T-helper 1 cell treated with Interleukin-12 subunit alpha and Interleukin-12 subunit beta and Interleukin-4 antibody, amounts not matched to agents 30 ng/mL and 1 ng/mL, for 36 hours (primary cell): ENCODE measurements at regions not wholly inside any gene's neighbourhood (a gene's known extent, or its start where the extent isn't known, plus 50 kb on each side); places are given as distances from the start of the nearest gene placed in this dataset.

Experiments
- intact Hi-C: fragments of 100-400 bp; cut with micrococcal nuclease; formaldehyde crosslinking; loops from one replicate; pipeline ENCODE4 v1.15.1; 2024

GRCh38 chr4:163621821-163622220, 127.3 kb downstream of the TMA16 start:
- intact Hi-C loops: no loop called here

GRCh38 chr4:163622379-163623035, 128.0 kb downstream of the TMA16 start:
- intact Hi-C loops: no loop called here

GRCh38 chr4:163623787-163624186, 129.3 kb downstream of the TMA16 start:
- intact Hi-C loops: no loop called here

- intact Hi-C loops: no loop called here
Observed at GRCh38 chr4:163624727-163625126, 130.2 kb downstream of the TMA16 start.

- intact Hi-C loops: no loop called here
Observed at GRCh38 chr4:163631288-163631687, 136.8 kb downstream of the TMA16 start.

GRCh38 chr4:163638909-163639308, 144.4 kb downstream of the TMA16 start:
- intact Hi-C loops: no loop called here

- intact Hi-C loops: no loop called here
Observed at GRCh38 chr4:163649557-163650091, 155.1 kb downstream of the TMA16 start.

GRCh38 chr4:163651761-163652160, 157.3 kb downstream of the TMA16 start:
- intact Hi-C loops: no loop called here

GRCh38 chr4:163654621-163655020, 160.1 kb downstream of the TMA16 start:
- intact Hi-C loops: no loop called here

- intact Hi-C loops: no loop called here
Observed at GRCh38 chr4:163660636-163661035, 166.1 kb downstream of the TMA16 start.

- intact Hi-C loops: no loop called here
Observed at GRCh38 chr4:163662768-163663167, 168.3 kb downstream of the TMA16 start.

- intact Hi-C loops: no loop called here
Observed at GRCh38 chr4:163663454-163664225, 169.2 kb downstream of the TMA16 start.

- intact Hi-C loops: no loop called here
Observed at GRCh38 chr4:163665101-163665500, 170.6 kb downstream of the TMA16 start.

- intact Hi-C loops: no loop called here
Observed at GRCh38 chr4:163665521-163666331, 171.2 kb downstream of the TMA16 start.

- intact Hi-C loops: no loop called here
Observed at GRCh38 chr4:163666332-163666873, 171.9 kb downstream of the TMA16 start.

- intact Hi-C loops: no loop called here
Observed at GRCh38 chr4:163672751-163673150, 178.3 kb downstream of the TMA16 start.

GRCh38 chr4:163673848-163674697, 179.6 kb downstream of the TMA16 start:
- intact Hi-C loops: no loop called here

- intact Hi-C loops: no loop called here
Observed at GRCh38 chr4:163679189-163679588, 184.7 kb downstream of the TMA16 start.

GRCh38 chr4:163680386-163681098, 186.1 kb downstream of the TMA16 start:
- intact Hi-C loops: loop anchor here (1.0 to 5.0 kb wide), 5 partner anchors 125 to 1183 kb away; no protein-coding TSS in a partner anchor
